ENCODE measurements at regions not wholly inside any gene's neighbourhood (a gene's known extent, or its start where the extent isn't known, plus 50 kb on each side); places are given as distances from the start of the nearest gene placed in this dataset.
"Not testable (repeated sequence)": the region's sequence is repeated elsewhere in the genome, so short reads cannot be mapped to it uniquely, and the experiment has no call there.

GRCh38 chr5:174490728-174491127, 233.7 kb upstream of the MSX2 start:
- FAIRE-seq (no peak), DNase-seq (ENCODE audit: insufficient read length) (no peak)
- TF ChIP-seq TAF1 (IDR thresholded peaks at IDR 0.05; ENCODE audit: borderline replicate concordance, low read depth, low read length): no peak
- TF ChIP-seq POLR2A (IDR thresholded peaks at IDR 0.05; ENCODE audit: low read depth, low read length): no peak
- TF ChIP-seq POLR2AphosphoS5 (IDR thresholded peaks at IDR 0.05; ENCODE audit: low read depth, low read length): no peak

- TF ChIP-seq TAF1 (IDR thresholded peaks at IDR 0.05; ENCODE audit: borderline replicate concordance, low read depth, low read length) (no peak), POLR2A (IDR thresholded peaks at IDR 0.05; ENCODE audit: low read depth, low read length) (no peak), POLR2AphosphoS5 (IDR thresholded peaks at IDR 0.05; ENCODE audit: low read depth, low read length) (no peak)
- no peak for FAIRE-seq
- DNase-seq (ENCODE audit: insufficient read length): no peak
Observed at GRCh38 chr5:174491265-174491664, 233.1 kb upstream of the MSX2 start.

GRCh38 chr5:174491761-174492350, 232.5 kb upstream of the MSX2 start:
- DNase-seq (ENCODE audit: insufficient read length) (no peak), FAIRE-seq (no peak)
- TF ChIP-seq POLR2AphosphoS5 (IDR thresholded peaks at IDR 0.05; ENCODE audit: low read depth, low read length) (no peak), POLR2A (IDR thresholded peaks at IDR 0.05; ENCODE audit: low read depth, low read length) (no peak), TAF1 (IDR thresholded peaks at IDR 0.05; ENCODE audit: borderline replicate concordance, low read depth, low read length) (no peak)

- DNase-seq (ENCODE audit: insufficient read length) (no peak), FAIRE-seq (no peak)
- TF ChIP-seq POLR2A (IDR thresholded peaks at IDR 0.05; ENCODE audit: low read depth, low read length): no peak
- no peak for TF ChIP-seq TAF1 (IDR thresholded peaks at IDR 0.05; ENCODE audit: borderline replicate concordance, low read depth, low read length)
Observed at GRCh38 chr5:174493530-174493929, 230.9 kb upstream of the MSX2 start.

- not testable (repeated sequence) for DNase-seq (ENCODE audit: insufficient read length); FAIRE-seq
Observed at GRCh38 chr5:174497939-174498338, 226.4 kb upstream of the MSX2 start.

GRCh38 chr5:174498575-174498974, 225.8 kb upstream of the MSX2 start:
- FAIRE-seq; DNase-seq (ENCODE audit: insufficient read length): not testable (repeated sequence)

GRCh38 chr5:174500636-174501035, 223.7 kb upstream of the MSX2 start:
- DNase-seq (ENCODE audit: insufficient read length) (no peak), FAIRE-seq (no peak)
- TF ChIP-seq POLR2A (IDR thresholded peaks at IDR 0.05; ENCODE audit: low read depth, low read length) (no peak), TAF1 (IDR thresholded peaks at IDR 0.05; ENCODE audit: borderline replicate concordance, low read depth, low read length) (no peak), POLR2AphosphoS5 (IDR thresholded peaks at IDR 0.05; ENCODE audit: low read depth, low read length) (no peak)

- FAIRE-seq (no peak), DNase-seq (ENCODE audit: insufficient read length) (no peak)
- TF ChIP-seq POLR2A (IDR thresholded peaks at IDR 0.05; ENCODE audit: low read depth, low read length) (no peak), TAF1 (IDR thresholded peaks at IDR 0.05; ENCODE audit: borderline replicate concordance, low read depth, low read length) (no peak), POLR2AphosphoS5 (IDR thresholded peaks at IDR 0.05; ENCODE audit: low read depth, low read length) (no peak)
Observed at GRCh38 chr5:174501461-174502069, 222.8 kb upstream of the MSX2 start.

GRCh38 chr5:174503086-174503460, 221.3 kb upstream of the MSX2 start:
- DNase-seq (ENCODE audit: insufficient read length) (no peak), FAIRE-seq (no peak)
- no peak for TF ChIP-seq TAF1 (IDR thresholded peaks at IDR 0.05; ENCODE audit: borderline replicate concordance, low read depth, low read length)
- no peak for TF ChIP-seq POLR2A (IDR thresholded peaks at IDR 0.05; ENCODE audit: low read depth, low read length)

GRCh38 chr5:174503461-174504265, 220.7 kb upstream of the MSX2 start:
- TF ChIP-seq POLR2AphosphoS5 (IDR thresholded peaks at IDR 0.05; ENCODE audit: low read depth, low read length) (no peak), POLR2A (IDR thresholded peaks at IDR 0.05; ENCODE audit: low read depth, low read length) (no peak), TAF1 (IDR thresholded peaks at IDR 0.05; ENCODE audit: borderline replicate concordance, low read depth, low read length) (no peak)
- FAIRE-seq: no peak
- no peak for DNase-seq (ENCODE audit: insufficient read length)

GRCh38 chr5:174504266-174504726, 220.1 kb upstream of the MSX2 start:
- DNase-seq (ENCODE audit: insufficient read length): no peak
- no peak for TF ChIP-seq POLR2A (IDR thresholded peaks at IDR 0.05; ENCODE audit: low read depth, low read length)
- TF ChIP-seq TAF1 (IDR thresholded peaks at IDR 0.05; ENCODE audit: borderline replicate concordance, low read depth, low read length): no peak
- TF ChIP-seq POLR2AphosphoS5 (IDR thresholded peaks at IDR 0.05; ENCODE audit: low read depth, low read length): no peak
- FAIRE-seq: no peak

GRCh38 chr5:174505621-174506020, 218.8 kb upstream of the MSX2 start:
- DNase-seq (ENCODE audit: insufficient read length): no peak
- no peak for FAIRE-seq
- TF ChIP-seq POLR2AphosphoS5 (IDR thresholded peaks at IDR 0.05; ENCODE audit: low read depth, low read length) (no peak), TAF1 (IDR thresholded peaks at IDR 0.05; ENCODE audit: borderline replicate concordance, low read depth, low read length) (no peak)

- FAIRE-seq; DNase-seq (ENCODE audit: insufficient read length): not testable (repeated sequence)
Observed at GRCh38 chr5:174510782-174511453, 213.5 kb upstream of the MSX2 start.

All from GM12892 (cell line).